Osteocyte (in vitro differentiated cells): ENCODE measurements at regions not wholly inside any gene's neighbourhood (a gene's known extent, or its start where the extent isn't known, plus 50 kb on each side); places are given as distances from the start of the nearest gene placed in this dataset.
"Not testable (repeated sequence)": the region's sequence is repeated elsewhere in the genome, so short reads cannot be mapped to it uniquely, and the experiment has no call there.

Experiments
- DNase-seq: peaks from one replicate; pipeline ENCODE4 v3.0.0; 2021; ENCODE audit warnings: mixed read lengths; ENCODE audit not compliant: unreplicated experiment; ENCODE audit errors: extremely low spot score
- H3K27ac Mint-ChIP-seq: one replicate; pipeline ENCODE4 v1.8.0; 2021; ENCODE audit warnings: mild to moderate bottlenecking, mixed read lengths; ENCODE audit not compliant: unreplicated experiment
- H3K27me3 Mint-ChIP-seq: one replicate; pipeline ENCODE4 v1.8.0; 2021; ENCODE audit warnings: mixed read lengths; ENCODE audit not compliant: unreplicated experiment
- H3K36me3 Mint-ChIP-seq: one replicate; pipeline ENCODE4 v1.8.0; 2021; ENCODE audit warnings: mixed read lengths; ENCODE audit not compliant: unreplicated experiment
- H3K4me1 Mint-ChIP-seq: one replicate; pipeline ENCODE4 v1.8.0; 2021; ENCODE audit warnings: mixed read lengths; ENCODE audit not compliant: unreplicated experiment
- H3K4me3 Mint-ChIP-seq: one replicate; pipeline ENCODE4 v1.8.0; 2021; ENCODE audit warnings: mild to moderate bottlenecking, moderate library complexity, mixed read lengths; ENCODE audit not compliant: unreplicated experiment
- H3K9me3 Mint-ChIP-seq: one replicate; pipeline ENCODE4 v1.8.0; 2021; ENCODE audit warnings: mixed read lengths; ENCODE audit not compliant: unreplicated experiment
- TF ChIP-seq, protein P1 (sequence below): fragments of 200-600 bp; sonication (generic); IDR thresholded peaks from 2 replicates; pipeline ENCODE4 v1.5.0; 2021; ENCODE audit warnings: antibody characterized with exemption, mild to moderate bottlenecking, moderate library complexity

DNA sequence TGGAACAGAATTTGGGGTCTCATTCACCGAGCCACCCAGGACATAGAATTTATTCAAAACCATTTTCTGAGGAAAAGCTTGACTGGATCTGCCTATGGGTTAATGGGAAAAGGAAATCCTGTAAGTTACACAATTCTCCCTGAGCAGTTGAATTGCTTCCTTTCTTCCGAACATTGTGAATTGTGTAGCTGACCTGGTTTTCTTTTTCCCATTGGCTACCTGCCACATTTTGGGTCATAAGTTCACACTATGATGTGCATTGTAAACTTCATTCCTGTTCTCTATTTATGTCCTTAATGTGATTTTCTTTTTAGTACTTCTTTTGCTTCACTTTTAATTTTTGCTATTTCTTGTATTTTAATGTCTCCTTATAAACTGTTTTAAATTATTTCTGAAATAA is 386.0 kb upstream of the LRRC3B start:
- H3K4me1 Mint-ChIP-seq: no peaks in the 10 kb centered on the region
- no peak overlapping the region for H3K27ac Mint-ChIP-seq
- TF ChIP-seq, protein P1, sequence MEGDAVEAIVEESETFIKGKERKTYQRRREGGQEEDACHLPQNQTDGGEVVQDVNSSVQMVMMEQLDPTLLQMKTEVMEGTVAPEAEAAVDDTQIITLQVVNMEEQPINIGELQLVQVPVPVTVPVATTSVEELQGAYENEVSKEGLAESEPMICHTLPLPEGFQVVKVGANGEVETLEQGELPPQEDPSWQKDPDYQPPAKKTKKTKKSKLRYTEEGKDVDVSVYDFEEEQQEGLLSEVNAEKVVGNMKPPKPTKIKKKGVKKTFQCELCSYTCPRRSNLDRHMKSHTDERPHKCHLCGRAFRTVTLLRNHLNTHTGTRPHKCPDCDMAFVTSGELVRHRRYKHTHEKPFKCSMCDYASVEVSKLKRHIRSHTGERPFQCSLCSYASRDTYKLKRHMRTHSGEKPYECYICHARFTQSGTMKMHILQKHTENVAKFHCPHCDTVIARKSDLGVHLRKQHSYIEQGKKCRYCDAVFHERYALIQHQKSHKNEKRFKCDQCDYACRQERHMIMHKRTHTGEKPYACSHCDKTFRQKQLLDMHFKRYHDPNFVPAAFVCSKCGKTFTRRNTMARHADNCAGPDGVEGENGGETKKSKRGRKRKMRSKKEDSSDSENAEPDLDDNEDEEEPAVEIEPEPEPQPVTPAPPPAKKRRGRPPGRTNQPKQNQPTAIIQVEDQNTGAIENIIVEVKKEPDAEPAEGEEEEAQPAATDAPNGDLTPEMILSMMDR: no peak
- DNase-seq: no peak
- no peaks in the 10 kb centered on the region for H3K36me3 Mint-ChIP-seq
- H3K9me3 Mint-ChIP-seq: peaks cover 6% of the 10 kb centered on the region
- H3K27me3 Mint-ChIP-seq: no peaks in the 10 kb centered on the region
- H3K4me3 Mint-ChIP-seq: no peak overlapping the region

DNA sequence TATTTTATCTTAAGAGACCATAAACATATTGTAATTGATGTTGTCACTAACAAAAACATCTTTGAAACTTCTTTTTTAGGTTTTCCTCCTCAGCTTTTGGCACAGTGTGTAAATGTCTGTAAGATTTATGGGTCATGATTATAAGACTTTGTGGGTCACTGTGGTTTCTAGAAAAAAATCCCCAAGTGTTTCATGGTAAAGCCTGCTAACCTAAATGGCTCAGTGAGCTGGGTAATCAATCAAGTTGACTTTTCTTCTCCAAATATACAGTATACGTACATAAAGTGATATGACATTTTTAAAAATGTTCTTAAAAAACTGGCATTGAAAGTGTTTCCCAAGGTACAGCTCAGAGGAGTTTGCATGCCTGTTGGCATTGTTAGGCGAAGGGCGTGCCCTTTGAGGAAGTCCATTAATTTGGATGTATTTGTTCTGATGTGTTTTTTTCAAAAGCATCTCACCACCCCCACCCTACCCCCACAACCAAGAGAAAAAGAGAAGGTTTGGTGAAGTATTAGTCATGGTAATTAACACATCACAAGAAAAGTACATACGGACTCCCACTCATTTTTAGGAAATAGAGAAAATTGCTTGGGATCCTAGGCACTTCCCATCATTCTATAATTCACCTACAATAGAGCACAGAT is 385.4 kb upstream of the LRRC3B start:
- Mint-ChIP-seq H3K9me3 (peaks cover 9% of the 10 kb centered on the region), H3K27ac (no peak overlapping the region), H3K4me3 (no peak overlapping the region), H3K36me3 (no peaks in the 10 kb centered on the region), H3K27me3 (no peaks in the 10 kb centered on the region), H3K4me1 (no peaks in the 10 kb centered on the region)
- no peak for DNase-seq
- TF ChIP-seq, protein P1: no peak

DNA sequence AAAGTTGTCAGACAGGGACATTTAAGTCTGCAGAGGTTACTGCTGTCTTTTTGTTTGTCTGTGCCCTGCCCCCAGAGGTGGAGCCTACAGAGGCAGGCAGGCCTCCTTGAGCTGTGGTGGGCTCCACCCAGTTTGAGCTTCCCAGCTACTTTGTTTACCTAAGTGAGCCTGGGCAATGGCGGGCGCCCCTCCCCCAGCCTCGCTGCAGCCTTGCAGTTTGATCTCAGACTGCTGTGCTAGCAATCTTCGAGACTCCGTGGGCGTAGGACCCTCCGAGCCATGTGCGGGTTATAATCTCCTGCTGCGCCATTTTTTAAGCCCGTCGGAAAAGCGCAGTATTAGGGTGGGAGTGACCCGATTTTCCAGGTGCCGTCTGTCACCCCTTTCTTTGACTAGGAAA is 378.0 kb upstream of the LRRC3B start:
- not testable (repeated sequence) for DNase-seq, H3K4me3 Mint-ChIP-seq, H3K27me3 Mint-ChIP-seq, H3K36me3 Mint-ChIP-seq, H3K4me1 Mint-ChIP-seq, H3K27ac Mint-ChIP-seq
- H3K9me3 Mint-ChIP-seq: peaks cover 17% of the 10 kb centered on the region

DNA sequence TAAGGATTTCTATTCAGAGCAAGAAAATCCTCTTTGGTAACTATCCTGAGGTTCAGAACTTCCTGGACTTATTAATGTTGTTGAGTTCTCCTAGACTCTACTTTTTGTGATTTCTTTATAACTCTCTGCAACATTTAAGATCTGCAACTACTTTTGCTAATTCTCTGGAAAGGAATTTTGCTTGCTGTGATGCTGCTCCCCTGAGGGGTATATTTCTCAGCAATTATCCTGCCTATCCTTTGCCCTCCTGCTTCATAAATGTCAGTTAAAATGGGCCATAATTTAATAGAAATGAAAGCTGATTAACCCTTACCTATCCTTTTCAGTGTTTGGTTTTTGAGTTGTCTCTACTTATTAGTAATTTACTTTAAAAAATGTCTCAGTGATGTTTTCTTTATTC is 377.3 kb upstream of the LRRC3B start:
- H3K4me1 Mint-ChIP-seq: no peaks in the 10 kb centered on the region
- H3K27me3 Mint-ChIP-seq: no peaks in the 10 kb centered on the region
- no peak for DNase-seq
- H3K36me3 Mint-ChIP-seq: no peaks in the 10 kb centered on the region
- H3K27ac Mint-ChIP-seq: no peak overlapping the region
- TF ChIP-seq, protein P1: no peak
- no peak overlapping the region for H3K4me3 Mint-ChIP-seq
- peaks cover 17% of the 10 kb centered on the region for H3K9me3 Mint-ChIP-seq

DNA sequence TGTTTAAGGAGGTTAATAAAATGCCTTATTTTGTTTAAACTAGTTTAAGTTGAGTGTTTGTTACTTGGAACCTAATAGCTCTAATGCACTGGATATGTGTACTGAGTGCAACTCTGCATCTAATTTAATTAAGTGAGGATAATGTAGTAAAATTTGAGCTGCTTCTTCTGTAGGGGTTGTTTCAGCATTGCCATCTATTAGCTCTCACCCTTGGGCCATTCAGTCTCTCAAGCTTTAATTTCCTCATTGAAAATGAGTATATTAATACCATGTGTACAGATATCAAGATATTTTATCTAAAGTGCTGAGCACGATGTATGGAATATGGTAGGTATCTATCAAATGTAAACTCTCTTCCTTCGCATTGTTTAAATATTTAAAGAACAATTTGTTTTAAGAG is 375.7 kb upstream of the LRRC3B start:
- Mint-ChIP-seq H3K36me3 (no peaks in the 10 kb centered on the region), H3K27ac (no peak overlapping the region), H3K4me3 (no peak overlapping the region), H3K27me3 (no peaks in the 10 kb centered on the region), H3K4me1 (no peaks in the 10 kb centered on the region), H3K9me3 (peaks cover 17% of the 10 kb centered on the region)
- TF ChIP-seq, protein P1: no peak
- no peak for DNase-seq

DNA sequence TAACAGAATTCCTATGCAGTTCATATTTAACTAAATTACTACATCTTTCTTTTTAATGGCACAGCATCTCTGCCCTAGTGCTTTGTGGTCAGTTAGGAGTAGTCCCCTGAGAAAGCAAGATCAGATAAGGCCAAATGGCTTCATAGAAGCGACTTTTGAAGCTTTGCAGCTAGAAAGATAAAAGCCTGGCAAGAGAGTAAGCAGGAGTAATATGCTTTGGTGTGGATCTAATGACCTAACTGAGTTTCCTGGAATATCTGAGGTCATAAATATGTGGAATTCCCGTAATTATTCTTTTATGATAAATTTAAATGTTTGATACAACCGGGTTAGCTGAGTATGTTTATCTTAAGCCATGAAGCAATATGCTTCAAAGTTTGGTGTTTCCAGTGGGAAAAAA is 374.9 kb upstream of the LRRC3B start:
- no peaks in the 10 kb centered on the region for H3K36me3 Mint-ChIP-seq
- H3K4me1 Mint-ChIP-seq: no peaks in the 10 kb centered on the region
- peaks cover 11% of the 10 kb centered on the region for H3K9me3 Mint-ChIP-seq
- TF ChIP-seq, protein P1: no peak
- no peaks in the 10 kb centered on the region for H3K27me3 Mint-ChIP-seq
- no peak overlapping the region for H3K27ac Mint-ChIP-seq
- no peak overlapping the region for H3K4me3 Mint-ChIP-seq
- no peak for DNase-seq
